Astrocyte (in vitro differentiated cells and primary cell): ENCODE measurements at regions not wholly inside any gene's neighbourhood (a gene's known extent, or its start where the extent isn't known, plus 50 kb on each side); places are given as distances from the start of the nearest gene placed in this dataset.

ENCODE experiments used
- DNase-seq: peaks from one replicate; pipeline ENCODE4 v3.0.0-alpha.2; 2010; ENCODE audit warnings: low read depth
- FAIRE-seq: peaks from 2 replicates; lab custom pipeline; 2011; peaks lifted over from hg19 to GRCh38; lab: Jason Lieb, UNC
- H2AFZ ChIP-seq: 2 replicates; pipeline ENCODE4 v1.6.0; 2012; ENCODE audit warnings: low read depth, low read length, inconsistent platforms
- H3K27ac ChIP-seq: 2 replicates; pipeline ENCODE4 v1.5.1; 2011; ENCODE audit warnings: low read depth, low read length, inconsistent platforms
- H3K27me3 ChIP-seq: 2 replicates; pipeline ENCODE4 v1.6.0; 2011; ENCODE audit warnings: low read length, inconsistent platforms; ENCODE audit not compliant: insufficient read depth
- H3K36me3 ChIP-seq: 2 replicates; pipeline ENCODE4 v1.5.1; 2011; ENCODE audit warnings: low read length, inconsistent platforms; ENCODE audit not compliant: insufficient read depth
- H3K4me1 ChIP-seq: 2 replicates; pipeline ENCODE4 v1.5.1; 2011; ENCODE audit warnings: low read length, inconsistent platforms; ENCODE audit not compliant: insufficient read depth
- H3K4me2 ChIP-seq: 2 replicates; pipeline ENCODE4 v1.6.0; 2012; ENCODE audit warnings: low read length, inconsistent platforms
- H3K4me3 ChIP-seq: 2 replicates; pipeline ENCODE4 v1.5.1; 2011; ENCODE audit warnings: low read depth, mild to moderate bottlenecking, low read length, inconsistent platforms; ENCODE audit not compliant: insufficient read depth
- H3K79me2 ChIP-seq: 2 replicates; pipeline ENCODE4 v1.6.0; 2012; ENCODE audit warnings: mild to moderate bottlenecking, low read length, inconsistent platforms; ENCODE audit not compliant: insufficient read depth
- H3K9ac ChIP-seq: 2 replicates; pipeline ENCODE4 v1.6.0; 2012; ENCODE audit warnings: mild to moderate bottlenecking, low read length, inconsistent platforms
- H3K9me3 ChIP-seq: 2 replicates; pipeline ENCODE4 v1.5.1; 2012; ENCODE audit warnings: low read depth, mild to moderate bottlenecking, low read length, inconsistent platforms; ENCODE audit not compliant: insufficient read depth
- H4K20me1 ChIP-seq: 2 replicates; pipeline ENCODE4 v1.6.0; 2012; ENCODE audit warnings: low read length, inconsistent platforms; ENCODE audit not compliant: insufficient read depth
- H3K27ac Mint-ChIP-seq: one replicate; pipeline ENCODE4 v1.8.0; 2021; ENCODE audit warnings: mild to moderate bottlenecking, mixed read lengths; ENCODE audit not compliant: unreplicated experiment
- H3K27me3 Mint-ChIP-seq: one replicate; pipeline ENCODE4 v1.8.0; 2021; ENCODE audit warnings: low read depth, mixed read lengths; ENCODE audit not compliant: unreplicated experiment
- H3K36me3 Mint-ChIP-seq: one replicate; pipeline ENCODE4 v1.8.0; 2021; ENCODE audit warnings: low read depth, mixed read lengths; ENCODE audit not compliant: unreplicated experiment
- H3K4me1 Mint-ChIP-seq: one replicate; pipeline ENCODE4 v1.8.0; 2021; ENCODE audit warnings: low read depth, mixed read lengths; ENCODE audit not compliant: unreplicated experiment
- H3K4me3 Mint-ChIP-seq: one replicate; pipeline ENCODE4 v1.8.0; 2021; ENCODE audit warnings: mild to moderate bottlenecking, moderate library complexity, mixed read lengths; ENCODE audit not compliant: unreplicated experiment
- H3K9me3 Mint-ChIP-seq: one replicate; pipeline ENCODE4 v1.8.0; 2021; ENCODE audit warnings: mild to moderate bottlenecking, mixed read lengths; ENCODE audit not compliant: unreplicated experiment
- EZH2 ChIP-seq: IDR thresholded peaks from 2 replicates; pipeline ENCODE4 v1.6.1; 2012; ENCODE audit warnings: mild to moderate bottlenecking, low read length, inconsistent platforms; ENCODE audit not compliant: insufficient read depth
- TF ChIP-seq, protein P1 (sequence below): IDR thresholded peaks from 2 replicates; pipeline ENCODE4 v1.5.1; 2011; ENCODE audit warnings: low read depth, mild to moderate bottlenecking, inconsistent platforms, low read length, moderate library complexity; ENCODE audit not compliant: insufficient read depth

DNA sequence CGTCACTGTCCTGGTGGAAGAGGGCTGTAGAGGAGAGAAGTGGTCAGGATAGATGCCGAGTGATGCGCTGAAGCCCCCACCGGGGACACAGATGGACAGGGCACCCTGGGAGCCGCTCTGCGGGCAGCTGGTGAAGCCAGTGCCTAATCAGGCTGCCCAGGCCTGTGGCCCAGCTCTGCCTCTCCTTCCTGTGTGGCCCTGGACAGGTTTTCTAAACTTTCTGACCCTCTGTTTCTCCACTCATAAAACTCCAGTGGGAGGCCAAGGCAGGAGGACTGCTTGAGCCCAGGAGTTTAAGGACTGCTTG is 86.1 kb downstream of the C5orf15 start:
- Histone ChIP-seq H3K4me3 (no peak overlapping the region), H3K36me3 (no peaks in the 10 kb centered on the region), H3K4me1 (no peaks in the 10 kb centered on the region), H3K27me3 (peaks cover 11% of the 10 kb centered on the region), H3K27ac (no peak overlapping the region), H3K4me2 (no peak overlapping the region), H4K20me1 (no peaks in the 10 kb centered on the region), H2AFZ (no peak overlapping the region), H3K9ac (no peak overlapping the region), H3K9me3 (no peaks in the 10 kb centered on the region), H3K79me2 (no peaks in the 10 kb centered on the region)
- Mint-ChIP-seq H3K4me1 (peaks cover 18% of the 10 kb centered on the region), H3K9me3 (peaks cover 6% of the 10 kb centered on the region), H3K27ac (no peak overlapping the region), H3K27me3 (peaks cover 16% of the 10 kb centered on the region), H3K4me3 (no peak overlapping the region), H3K36me3 (no peaks in the 10 kb centered on the region)
- TF ChIP-seq, protein P1, sequence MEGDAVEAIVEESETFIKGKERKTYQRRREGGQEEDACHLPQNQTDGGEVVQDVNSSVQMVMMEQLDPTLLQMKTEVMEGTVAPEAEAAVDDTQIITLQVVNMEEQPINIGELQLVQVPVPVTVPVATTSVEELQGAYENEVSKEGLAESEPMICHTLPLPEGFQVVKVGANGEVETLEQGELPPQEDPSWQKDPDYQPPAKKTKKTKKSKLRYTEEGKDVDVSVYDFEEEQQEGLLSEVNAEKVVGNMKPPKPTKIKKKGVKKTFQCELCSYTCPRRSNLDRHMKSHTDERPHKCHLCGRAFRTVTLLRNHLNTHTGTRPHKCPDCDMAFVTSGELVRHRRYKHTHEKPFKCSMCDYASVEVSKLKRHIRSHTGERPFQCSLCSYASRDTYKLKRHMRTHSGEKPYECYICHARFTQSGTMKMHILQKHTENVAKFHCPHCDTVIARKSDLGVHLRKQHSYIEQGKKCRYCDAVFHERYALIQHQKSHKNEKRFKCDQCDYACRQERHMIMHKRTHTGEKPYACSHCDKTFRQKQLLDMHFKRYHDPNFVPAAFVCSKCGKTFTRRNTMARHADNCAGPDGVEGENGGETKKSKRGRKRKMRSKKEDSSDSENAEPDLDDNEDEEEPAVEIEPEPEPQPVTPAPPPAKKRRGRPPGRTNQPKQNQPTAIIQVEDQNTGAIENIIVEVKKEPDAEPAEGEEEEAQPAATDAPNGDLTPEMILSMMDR: no peak
- TF ChIP-seq EZH2: no peak
- no peak for DNase-seq
- FAIRE-seq: no peak

DNA sequence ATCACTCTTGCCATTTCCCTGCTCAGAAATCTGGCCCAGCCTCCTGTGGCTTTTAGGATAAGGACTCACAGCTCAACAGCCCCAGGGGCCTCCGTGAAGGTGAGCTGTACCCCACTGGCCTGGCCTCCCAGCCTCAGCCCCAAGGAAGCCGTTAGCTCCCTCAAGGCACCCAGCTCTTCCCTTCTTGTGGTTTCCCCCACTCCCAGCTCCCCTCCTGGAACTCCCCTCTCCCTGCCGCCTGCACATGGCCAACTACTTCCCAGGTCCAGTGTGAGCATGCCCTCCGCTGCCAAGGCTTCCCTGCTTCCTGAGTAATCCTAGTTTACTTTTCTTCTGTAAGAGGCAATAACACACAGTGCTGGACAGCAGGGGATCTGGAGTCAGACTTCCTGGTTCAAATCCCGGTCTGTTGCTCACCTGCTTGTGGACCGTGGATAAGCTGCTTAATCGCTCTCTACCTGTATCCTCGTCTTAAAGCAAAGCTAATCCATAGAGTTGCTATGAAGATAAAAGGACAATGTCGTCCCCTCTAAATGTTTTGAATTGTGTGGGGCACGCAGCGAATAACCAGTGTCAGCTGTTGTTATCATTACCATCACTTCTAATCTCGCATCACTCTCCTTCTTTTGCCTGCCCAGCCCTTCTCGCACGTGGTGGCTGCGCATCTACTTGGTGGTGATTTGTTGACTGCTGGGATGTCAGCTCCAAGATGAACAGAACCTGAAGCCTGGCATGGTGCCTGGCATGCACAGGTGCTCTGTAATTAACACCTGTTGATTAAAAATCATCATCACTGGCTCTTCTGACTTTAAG is 86.6 kb downstream of the C5orf15 start:
- no peaks in the 10 kb centered on the region for H4K20me1 ChIP-seq
- FAIRE-seq (no peak), DNase-seq (no peak)
- Mint-ChIP-seq H3K9me3 (peaks cover 6% of the 10 kb centered on the region), H3K4me3 (no peak overlapping the region), H3K27me3 (peaks cover 13% of the 10 kb centered on the region), H3K36me3 (no peaks in the 10 kb centered on the region), H3K27ac (no peak overlapping the region), H3K4me1 (peaks cover 22% of the 10 kb centered on the region)
- no peak overlapping the region for H3K9ac ChIP-seq
- peaks cover 11% of the 10 kb centered on the region for H3K27me3 ChIP-seq
- no peak overlapping the region for H3K4me3 ChIP-seq
- no peaks in the 10 kb centered on the region for H3K9me3 ChIP-seq
- no peak overlapping the region for H3K4me2 ChIP-seq
- H3K36me3 ChIP-seq: no peaks in the 10 kb centered on the region
- H3K79me2 ChIP-seq: no peaks in the 10 kb centered on the region
- H3K4me1 ChIP-seq: no peaks in the 10 kb centered on the region
- no peak for TF ChIP-seq EZH2
- TF ChIP-seq, protein P1: no peak
- no peak overlapping the region for H3K27ac ChIP-seq
- no peak overlapping the region for H2AFZ ChIP-seq

DNA sequence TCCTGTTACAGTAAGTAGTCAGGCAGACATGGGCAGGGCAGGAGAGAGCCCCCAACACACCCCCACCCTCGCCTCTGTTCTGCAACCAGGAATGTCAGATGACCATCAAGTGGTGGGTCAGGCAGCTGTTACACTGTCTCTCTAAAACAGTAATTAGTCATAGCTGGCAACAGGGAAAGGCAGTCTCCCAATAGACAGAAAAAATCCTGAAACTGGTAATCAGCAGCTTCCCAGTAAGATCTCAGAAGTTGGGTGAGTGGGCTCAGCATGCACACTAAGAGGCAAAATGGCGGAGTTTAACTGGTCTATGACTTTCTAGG is 90.2 kb downstream of the C5orf15 start:
- Mint-ChIP-seq H3K36me3 (no peaks in the 10 kb centered on the region), H3K27ac (peak overlapping the region; percentile 55), H3K4me3 (no peak overlapping the region), H3K27me3 (peaks cover 7% of the 10 kb centered on the region), H3K4me1 (peaks cover 37% of the 10 kb centered on the region), H3K9me3 (peaks cover 2% of the 10 kb centered on the region)
- Histone ChIP-seq H3K79me2 (no peaks in the 10 kb centered on the region), H2AFZ (no peak overlapping the region), H3K9ac (no peak overlapping the region), H3K27me3 (peaks cover 11% of the 10 kb centered on the region), H3K4me1 (peaks cover 14% of the 10 kb centered on the region), H4K20me1 (no peaks in the 10 kb centered on the region), H3K9me3 (no peaks in the 10 kb centered on the region), H3K36me3 (no peaks in the 10 kb centered on the region), H3K27ac (no peak overlapping the region), H3K4me2 (no peak overlapping the region), H3K4me3 (no peak overlapping the region)
- FAIRE-seq (no peak), DNase-seq (no peak)
- no peak for TF ChIP-seq EZH2
- TF ChIP-seq, protein P1: no peak
